RCC 7860 (cell line): ENCODE measurements at regions not wholly inside any gene's neighbourhood (a gene's known extent, or its start where the extent isn't known, plus 50 kb on each side); places are given as distances from the start of the nearest gene placed in this dataset.

ENCODE experiments used
- DNase-seq: peaks from one replicate; pipeline ENCODE4 v3.0.0-alpha.2; 2015; ENCODE audit warnings: low spot score
- FAIRE-seq: peaks from 2 replicates; lab custom pipeline; 2012; peaks lifted over from hg19 to GRCh38; lab: Jason Lieb, UNC

- DNase-seq (no peak), FAIRE-seq (no peak)
Observed at GRCh38 chr1:228914700-228915099, 179.4 kb downstream of the RHOU start.

GRCh38 chr1:228917342-228917741 is 182.1 kb downstream of the RHOU start:
- DNase-seq, result no peak
- FAIRE-seq, result no peak

- FAIRE-seq, result no peak
Observed at GRCh38 chr1:228917755-228918154, 182.5 kb downstream of the RHOU start.

GRCh38 chr1:228918335-228918734 is 183.1 kb downstream of the RHOU start:
- no peak for DNase-seq
- no peak for FAIRE-seq

More at GRCh38 chr1:228917755-228918154, 182.5 kb downstream of the RHOU start:
- DNase-seq, result no peak

- no peak for FAIRE-seq
- no peak for DNase-seq
Observed at GRCh38 chr1:228919914-228920313, 184.6 kb downstream of the RHOU start.

- no peak for FAIRE-seq
- no peak for DNase-seq
Observed at GRCh38 chr1:228920831-228921230, 185.6 kb downstream of the RHOU start.

- DNase-seq, result no peak
- FAIRE-seq, result no peak
Observed at GRCh38 chr1:228921481-228921880, 186.2 kb downstream of the RHOU start.

GRCh38 chr1:228922722-228923376 is 187.6 kb downstream of the RHOU start:
- DNase-seq (no peak), FAIRE-seq (no peak)

GRCh38 chr1:228923973-228924686 is 188.9 kb downstream of the RHOU start:
- no peak for DNase-seq
- FAIRE-seq, result no peak

GRCh38 chr1:228925691-228926090 is 190.4 kb downstream of the RHOU start:
- DNase-seq, result no peak
- FAIRE-seq, result no peak

GRCh38 chr1:228927421-228927820 is 192.1 kb downstream of the RHOU start:
- DNase-seq (no peak), FAIRE-seq (no peak)

- DNase-seq (no peak), FAIRE-seq (no peak)
Observed at GRCh38 chr1:228927946-228928898, 192.9 kb downstream of the RHOU start.

GRCh38 chr1:228929476-228930027 is 194.3 kb downstream of the RHOU start:
- DNase-seq (no peak), FAIRE-seq (no peak)

- FAIRE-seq (no peak), DNase-seq (no peak)
Observed at GRCh38 chr1:228930479-228930957, 195.2 kb downstream of the RHOU start.

GRCh38 chr1:228933753-228934152 is 198.5 kb downstream of the RHOU start:
- FAIRE-seq, result no peak
- no peak for DNase-seq

GRCh38 chr1:228935198-228935663 is 200.0 kb downstream of the RHOU start:
- DNase-seq, result no peak
- no peak for FAIRE-seq

GRCh38 chr1:228935855-228936727 is 200.8 kb downstream of the RHOU start:
- no peak for FAIRE-seq
- DNase-seq, result no peak

- DNase-seq (no peak), FAIRE-seq (no peak)
Observed at GRCh38 chr1:228936881-228937280, 201.6 kb downstream of the RHOU start.

- DNase-seq, result no peak
- no peak for FAIRE-seq
Observed at GRCh38 chr1:228937351-228937750, 202.1 kb downstream of the RHOU start.
